ENCODE measurements at regions not wholly inside any gene's neighbourhood (a gene's known extent, or its start where the extent isn't known, plus 50 kb on each side); places are given as distances from the start of the nearest gene placed in this dataset.

GRCh38 chr10:131556061-131556896, 244.8 kb upstream of the TCERG1L start:
- TF ChIP-seq POLR2A (IDR thresholded peaks at IDR 0.05): no peak
- no peak for TF ChIP-seq CTCF (IDR thresholded peaks at IDR 0.05)

Data from Peyer's patch (tissue), 4 donors.